NT2/D1 (cell line): ENCODE measurements at regions not wholly inside any gene's neighbourhood (a gene's known extent, or its start where the extent isn't known, plus 50 kb on each side); places are given as distances from the start of the nearest gene placed in this dataset.
"Not testable (repeated sequence)": the region's sequence is repeated elsewhere in the genome, so short reads cannot be mapped to it uniquely, and the experiment has no call there.

Experiments used
- SUZ12 ChIP-seq: IDR thresholded peaks from 2 replicates; pipeline ENCODE4 v1.6.1; 2011; ENCODE audit not compliant: insufficient read length, insufficient read depth; ENCODE audit errors: extremely low read depth
- YY1 ChIP-seq: IDR thresholded peaks from 2 replicates; pipeline ENCODE4 v1.6.1; 2011; ENCODE audit not compliant: insufficient read length, insufficient read depth
- ZNF274 ChIP-seq: IDR thresholded peaks from 2 replicates; pipeline ENCODE4 v1.6.1; 2011; ENCODE audit warnings: mild to moderate bottlenecking, low read depth, low read length

DNA sequence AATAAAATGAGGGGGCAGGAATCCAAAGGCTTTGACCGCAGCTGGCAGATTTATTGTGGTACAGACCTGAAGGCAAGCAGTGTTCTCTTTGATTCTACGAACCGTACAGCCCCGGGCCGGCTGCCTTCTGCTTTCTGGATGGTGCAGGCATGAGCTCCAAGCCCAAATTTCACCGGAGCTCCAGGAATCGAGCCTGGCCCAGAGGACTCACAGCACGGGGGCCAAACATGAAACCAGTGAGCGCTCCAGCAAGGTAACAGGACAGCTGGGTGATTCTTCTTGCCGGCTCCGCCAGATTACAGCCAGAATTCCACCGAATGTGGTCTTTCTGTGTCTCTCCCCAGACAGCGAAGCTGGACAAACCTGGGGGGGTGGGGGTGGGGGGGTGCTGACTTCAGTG is 208.1 kb downstream of the SHOX start:
- not testable (repeated sequence) for TF ChIP-seq YY1, SUZ12, ZNF274
